ENCODE measurements at regions not wholly inside any gene's neighbourhood (a gene's known extent, or its start where the extent isn't known, plus 50 kb on each side); places are given as distances from the start of the nearest gene placed in this dataset.

DNA sequence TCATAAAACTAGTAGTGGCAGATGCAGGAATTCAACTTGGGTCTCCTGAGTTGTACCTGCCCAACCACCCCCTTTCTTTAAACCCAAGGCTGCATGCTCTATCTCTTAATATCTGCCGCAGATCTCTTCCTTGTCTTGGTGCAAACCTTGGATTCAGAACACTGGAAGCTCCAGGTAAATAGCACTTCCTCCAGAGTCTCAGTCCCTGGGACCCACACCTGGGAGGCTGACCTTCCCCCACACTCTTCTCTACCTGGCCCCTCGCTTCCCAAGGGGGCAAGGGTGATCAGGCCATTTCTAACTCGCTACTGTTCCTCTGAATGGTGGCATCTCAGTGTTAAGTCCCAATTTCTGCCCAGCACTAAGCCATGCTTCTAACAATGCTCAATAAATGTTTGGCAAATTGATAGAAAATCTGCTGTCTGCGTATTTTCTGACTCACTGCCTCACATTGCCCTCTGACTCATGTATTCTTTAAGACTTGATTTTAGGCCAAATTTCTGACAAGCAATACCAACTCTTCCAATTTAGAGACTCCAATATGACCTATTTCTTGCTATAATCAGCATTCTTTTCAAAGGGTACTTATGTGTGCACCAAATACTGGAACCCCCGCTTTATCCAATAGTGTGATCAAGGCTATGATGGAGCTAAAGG lies 68.0 kb upstream of the PPP1R3C start:
- TF ChIP-seq, protein P1, sequence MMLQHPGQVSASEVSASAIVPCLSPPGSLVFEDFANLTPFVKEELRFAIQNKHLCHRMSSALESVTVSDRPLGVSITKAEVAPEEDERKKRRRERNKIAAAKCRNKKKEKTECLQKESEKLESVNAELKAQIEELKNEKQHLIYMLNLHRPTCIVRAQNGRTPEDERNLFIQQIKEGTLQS (IDR thresholded peaks at IDR 0.05): no peak
- TF ChIP-seq, protein P1 (CRISPR knock-in tag; conservative IDR thresholded peaks at IDR 0.05): no peak
- TF ChIP-seq, protein P2, sequence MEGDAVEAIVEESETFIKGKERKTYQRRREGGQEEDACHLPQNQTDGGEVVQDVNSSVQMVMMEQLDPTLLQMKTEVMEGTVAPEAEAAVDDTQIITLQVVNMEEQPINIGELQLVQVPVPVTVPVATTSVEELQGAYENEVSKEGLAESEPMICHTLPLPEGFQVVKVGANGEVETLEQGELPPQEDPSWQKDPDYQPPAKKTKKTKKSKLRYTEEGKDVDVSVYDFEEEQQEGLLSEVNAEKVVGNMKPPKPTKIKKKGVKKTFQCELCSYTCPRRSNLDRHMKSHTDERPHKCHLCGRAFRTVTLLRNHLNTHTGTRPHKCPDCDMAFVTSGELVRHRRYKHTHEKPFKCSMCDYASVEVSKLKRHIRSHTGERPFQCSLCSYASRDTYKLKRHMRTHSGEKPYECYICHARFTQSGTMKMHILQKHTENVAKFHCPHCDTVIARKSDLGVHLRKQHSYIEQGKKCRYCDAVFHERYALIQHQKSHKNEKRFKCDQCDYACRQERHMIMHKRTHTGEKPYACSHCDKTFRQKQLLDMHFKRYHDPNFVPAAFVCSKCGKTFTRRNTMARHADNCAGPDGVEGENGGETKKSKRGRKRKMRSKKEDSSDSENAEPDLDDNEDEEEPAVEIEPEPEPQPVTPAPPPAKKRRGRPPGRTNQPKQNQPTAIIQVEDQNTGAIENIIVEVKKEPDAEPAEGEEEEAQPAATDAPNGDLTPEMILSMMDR (IDR thresholded peaks at IDR 0.05 in 2 of 3, conservative IDR thresholded peaks at IDR 0.05 in 1 of 3; ENCODE audit: insufficient read depth in 2 of 3, low read depth in 1 of 3, low read length in 3 of 3): no peak
- TF ChIP-seq ZBTB1 (CRISPR knock-in tag; IDR thresholded peaks at IDR 0.05; ENCODE audit: borderline replicate concordance, low read depth) (no peak), DPF2 (IDR thresholded peaks at IDR 0.05) (no peak)
- TF ChIP-seq, protein P3, sequence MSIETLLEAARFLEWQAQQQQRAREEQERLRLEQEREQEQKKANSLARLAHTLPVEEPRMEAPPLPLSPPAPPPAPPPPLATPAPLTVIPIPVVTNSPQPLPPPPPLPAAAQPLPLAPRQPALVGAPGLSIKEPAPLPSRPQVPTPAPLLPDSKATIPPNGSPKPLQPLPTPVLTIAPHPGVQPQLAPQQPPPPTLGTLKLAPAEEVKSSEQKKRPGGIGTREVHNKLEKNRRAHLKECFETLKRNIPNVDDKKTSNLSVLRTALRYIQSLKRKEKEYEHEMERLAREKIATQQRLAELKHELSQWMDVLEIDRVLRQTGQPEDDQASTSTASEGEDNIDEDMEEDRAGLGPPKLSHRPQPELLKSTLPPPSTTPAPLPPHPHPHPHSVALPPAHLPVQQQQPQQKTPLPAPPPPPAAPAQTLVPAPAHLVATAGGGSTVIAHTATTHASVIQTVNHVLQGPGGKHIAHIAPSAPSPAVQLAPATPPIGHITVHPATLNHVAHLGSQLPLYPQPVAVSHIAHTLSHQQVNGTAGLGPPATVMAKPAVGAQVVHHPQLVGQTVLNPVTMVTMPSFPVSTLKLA (conservative IDR thresholded peaks at IDR 0.05): no peak
